ENCODE measurements at regions not wholly inside any gene's neighbourhood (a gene's known extent, or its start where the extent isn't known, plus 50 kb on each side); places are given as distances from the start of the nearest gene placed in this dataset.

DNA sequence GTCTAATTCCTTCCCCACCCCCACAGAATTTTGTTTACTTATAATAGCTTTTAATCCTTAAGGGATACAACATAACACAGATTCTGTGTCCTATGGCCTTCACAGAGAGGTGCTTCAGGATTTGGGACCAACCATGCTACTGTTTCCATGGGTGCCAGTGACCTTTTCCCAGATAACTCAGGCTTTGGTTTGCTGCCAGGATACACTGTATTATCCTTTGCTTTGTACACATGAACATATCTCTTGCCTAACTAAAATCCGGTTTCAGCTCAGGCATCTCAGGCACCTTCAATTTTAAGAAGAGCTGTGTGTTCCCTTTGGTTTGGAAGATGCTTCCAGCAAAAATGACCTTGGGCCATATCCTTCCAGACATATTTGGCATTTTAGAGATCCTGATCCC is 428.4 kb upstream of the CDH5 start:
- DNase-seq (ENCODE audit: low read depth), result no peak
- H3K4me3 ChIP-seq (ENCODE audit: low read depth, low read length), result no peak overlapping the region
- TF ChIP-seq, protein P1, sequence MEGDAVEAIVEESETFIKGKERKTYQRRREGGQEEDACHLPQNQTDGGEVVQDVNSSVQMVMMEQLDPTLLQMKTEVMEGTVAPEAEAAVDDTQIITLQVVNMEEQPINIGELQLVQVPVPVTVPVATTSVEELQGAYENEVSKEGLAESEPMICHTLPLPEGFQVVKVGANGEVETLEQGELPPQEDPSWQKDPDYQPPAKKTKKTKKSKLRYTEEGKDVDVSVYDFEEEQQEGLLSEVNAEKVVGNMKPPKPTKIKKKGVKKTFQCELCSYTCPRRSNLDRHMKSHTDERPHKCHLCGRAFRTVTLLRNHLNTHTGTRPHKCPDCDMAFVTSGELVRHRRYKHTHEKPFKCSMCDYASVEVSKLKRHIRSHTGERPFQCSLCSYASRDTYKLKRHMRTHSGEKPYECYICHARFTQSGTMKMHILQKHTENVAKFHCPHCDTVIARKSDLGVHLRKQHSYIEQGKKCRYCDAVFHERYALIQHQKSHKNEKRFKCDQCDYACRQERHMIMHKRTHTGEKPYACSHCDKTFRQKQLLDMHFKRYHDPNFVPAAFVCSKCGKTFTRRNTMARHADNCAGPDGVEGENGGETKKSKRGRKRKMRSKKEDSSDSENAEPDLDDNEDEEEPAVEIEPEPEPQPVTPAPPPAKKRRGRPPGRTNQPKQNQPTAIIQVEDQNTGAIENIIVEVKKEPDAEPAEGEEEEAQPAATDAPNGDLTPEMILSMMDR (IDR thresholded peaks at IDR 0.05; ENCODE audit: insufficient read depth, low read depth, low read length, missing control alignments), result no peak

DNA sequence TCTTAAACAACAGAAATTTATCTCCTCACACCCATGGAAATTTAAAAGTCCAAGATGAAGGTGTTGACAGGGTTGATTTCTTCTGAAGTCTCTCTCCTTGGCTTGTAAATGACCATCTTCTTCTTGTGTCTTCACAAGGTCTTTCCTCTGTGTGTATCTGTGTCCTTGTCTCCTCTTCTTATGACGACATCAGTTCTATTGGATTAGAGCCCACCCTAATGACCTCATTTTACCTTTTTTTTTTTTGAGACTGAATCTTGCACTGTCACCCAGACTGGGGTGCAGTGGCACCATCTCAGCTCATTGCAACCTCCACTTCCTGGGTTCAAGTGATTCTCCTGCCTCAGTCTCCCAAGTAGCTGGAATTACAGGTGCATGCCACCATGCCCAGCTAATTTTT is 429.0 kb upstream of the CDH5 start:
- TF ChIP-seq, protein P1 (IDR thresholded peaks at IDR 0.05; ENCODE audit: insufficient read depth, low read depth, low read length, missing control alignments), result no peak
- no peak for DNase-seq (ENCODE audit: low read depth)
- no peak overlapping the region for H3K4me3 ChIP-seq (ENCODE audit: low read depth, low read length)

DNA sequence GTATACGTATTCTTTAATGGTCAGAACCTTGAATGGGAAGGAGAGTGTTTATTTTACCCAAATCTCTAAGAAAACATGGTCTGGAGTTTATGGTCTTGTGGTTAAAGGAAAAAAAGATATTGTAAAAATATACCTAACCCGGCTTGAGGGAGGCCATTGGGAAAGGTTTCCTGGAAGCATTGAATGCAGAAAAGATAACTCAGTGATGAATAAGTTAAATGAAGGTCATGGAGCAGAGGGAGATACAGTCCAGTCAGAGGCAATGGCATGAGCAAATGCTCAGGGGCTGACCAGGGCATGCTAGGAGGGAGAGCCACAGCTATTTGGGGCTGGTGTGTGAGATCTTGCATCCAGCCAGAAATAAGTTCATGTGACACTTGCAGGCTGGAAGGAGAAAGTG is 430.4 kb upstream of the CDH5 start:
- TF ChIP-seq, protein P1 (IDR thresholded peaks at IDR 0.05; ENCODE audit: insufficient read depth, low read depth, low read length, missing control alignments), result no peak
- no peak overlapping the region for H3K4me3 ChIP-seq (ENCODE audit: low read depth, low read length)
- DNase-seq (ENCODE audit: low read depth), result no peak

DNA sequence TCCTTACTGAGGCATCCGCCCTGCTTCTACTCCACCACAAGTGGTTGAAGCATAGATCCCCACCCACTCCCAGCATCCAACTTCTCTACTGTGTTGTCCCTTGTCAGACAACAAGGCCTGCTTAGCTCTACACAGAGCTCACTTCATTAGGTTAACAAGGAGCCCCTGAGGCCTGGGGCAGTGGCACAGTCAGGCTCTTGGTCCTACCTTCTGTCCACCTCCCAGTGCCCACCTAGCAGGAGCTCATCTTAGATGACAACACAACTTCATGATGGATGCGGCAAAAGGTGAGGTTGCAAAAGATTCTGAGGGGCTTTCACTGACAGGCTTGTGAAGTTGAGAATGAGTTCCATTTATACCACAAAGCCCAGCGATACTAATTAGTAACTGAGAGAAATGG is 432.0 kb upstream of the CDH5 start:
- no peak overlapping the region for H3K4me3 ChIP-seq (ENCODE audit: low read depth, low read length)
- no peak for DNase-seq (ENCODE audit: low read depth)
- TF ChIP-seq, protein P1 (IDR thresholded peaks at IDR 0.05; ENCODE audit: insufficient read depth, low read depth, low read length, missing control alignments), result no peak

DNA sequence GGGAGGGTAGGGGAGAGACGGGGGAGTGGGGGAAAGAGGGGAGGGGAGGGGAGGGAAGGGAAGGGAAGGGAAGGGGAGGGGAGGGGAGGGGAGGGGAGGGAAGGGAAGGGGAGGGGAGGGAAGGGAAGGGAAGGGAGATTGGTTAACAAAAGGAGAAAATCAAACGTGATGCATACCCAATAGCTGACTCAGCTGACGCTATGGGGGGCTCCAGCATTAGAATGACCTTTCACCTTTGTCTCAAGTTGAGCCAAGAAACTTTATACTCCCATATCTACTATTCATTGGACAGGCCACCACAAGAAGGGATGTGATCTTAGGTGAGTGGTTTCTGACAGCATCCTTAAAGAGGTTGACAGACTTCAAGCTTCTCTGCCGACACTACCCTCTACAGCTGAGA is 432.8 kb upstream of the CDH5 start:
- TF ChIP-seq, protein P1 (IDR thresholded peaks at IDR 0.05; ENCODE audit: insufficient read depth, low read depth, low read length, missing control alignments), result no peak
- H3K4me3 ChIP-seq (ENCODE audit: low read depth, low read length), result no peak overlapping the region
- no peak for DNase-seq (ENCODE audit: low read depth)

DNA sequence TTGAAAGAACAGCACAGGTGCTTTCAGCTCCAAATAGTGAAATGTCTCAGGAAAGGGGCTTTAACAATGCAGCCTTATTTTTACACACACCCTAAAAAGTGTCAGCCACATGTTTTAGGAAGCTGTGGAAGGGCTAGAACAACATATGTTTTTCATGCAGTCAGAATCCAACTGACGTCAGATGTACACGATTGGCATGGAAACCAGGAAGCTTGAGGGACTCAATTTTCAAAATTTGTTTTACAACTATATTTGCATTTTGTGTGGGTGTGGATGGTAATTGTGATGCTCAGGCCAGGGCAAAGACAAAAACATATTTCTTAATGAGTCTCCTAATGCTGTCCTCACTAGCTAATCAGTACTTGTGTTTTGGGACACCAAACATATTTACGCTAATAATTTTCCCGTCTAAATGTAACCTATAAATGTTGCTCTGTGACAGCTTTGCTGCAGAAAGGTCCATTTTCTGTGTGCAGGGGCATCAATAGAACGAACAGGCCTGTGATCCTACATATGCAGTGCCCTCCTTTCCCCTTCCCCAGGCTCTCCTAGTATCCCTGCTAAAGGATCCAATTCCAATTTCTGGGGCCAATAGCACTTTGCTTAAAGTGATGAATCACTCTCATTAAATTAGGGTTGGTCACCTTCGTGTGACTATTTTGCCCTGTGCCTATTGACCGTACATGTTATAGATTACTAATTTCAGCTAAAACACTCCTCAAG is 434.0 kb upstream of the CDH5 start:
- TF ChIP-seq, protein P1 (IDR thresholded peaks at IDR 0.05; ENCODE audit: insufficient read depth, low read depth, low read length, missing control alignments), result no peak
- no peak for DNase-seq (ENCODE audit: low read depth)
- no peak overlapping the region for H3K4me3 ChIP-seq (ENCODE audit: low read depth, low read length)

DNA sequence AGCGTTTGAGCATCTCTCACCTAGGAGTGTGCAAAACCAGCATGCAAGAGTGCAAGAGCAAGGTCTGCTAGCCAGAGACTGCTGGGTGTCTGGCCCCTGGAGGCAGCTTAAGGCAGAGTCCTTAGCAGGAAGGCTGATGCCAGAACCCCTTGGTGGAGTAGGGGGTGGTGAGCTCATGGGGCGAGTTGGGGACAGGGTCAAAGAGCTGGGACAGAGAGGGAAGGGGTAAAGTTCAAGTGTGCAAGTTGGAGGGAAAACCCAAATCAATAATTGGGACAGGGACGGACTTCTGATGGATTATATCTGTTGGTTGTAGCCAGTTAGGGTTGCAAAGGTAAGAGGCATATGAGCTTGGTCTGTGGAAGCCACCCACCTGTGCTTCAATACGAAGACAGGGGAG is 443.6 kb upstream of the CDH5 start:
- TF ChIP-seq, protein P1 (IDR thresholded peaks at IDR 0.05; ENCODE audit: insufficient read depth, low read depth, low read length, missing control alignments), result no peak
- no peak for DNase-seq (ENCODE audit: low read depth)
- no peak overlapping the region for H3K4me3 ChIP-seq (ENCODE audit: low read depth, low read length)
